Smooth muscle cell (in vitro differentiated cells): ENCODE measurements at regions not wholly inside any gene's neighbourhood (a gene's known extent, or its start where the extent isn't known, plus 50 kb on each side); places are given as distances from the start of the nearest gene placed in this dataset.

Source experiments
- DNase-seq: peaks from one replicate; lab custom pipeline; 2025; ENCODE audit not compliant: unreplicated experiment; lab: John Stamatoyannopoulos, UW
- H2AFZ ChIP-seq: fragments of 200-600 bp; sonication (generic); 2 replicates; pipeline ENCODE4 v1.6.0; 2016; ENCODE audit warnings: antibody characterized with exemption, low read depth, mild to moderate bottlenecking
- H3F3A ChIP-seq: fragments of 200-600 bp; sonication (generic); 2 replicates; pipeline ENCODE4 v1.6.0; 2017; ENCODE audit warnings: antibody characterized with exemption, low read depth
- H3K27ac ChIP-seq: fragments of 200-600 bp; sonication (generic); 2 replicates; pipeline ENCODE4 v1.5.1; 2016; ENCODE audit warnings: low read depth, mild to moderate bottlenecking
- H3K27me3 ChIP-seq: fragments of 200-600 bp; sonication (generic); 2 replicates; pipeline ENCODE4 v1.6.1; 2016; ENCODE audit warnings: low read depth, mild to moderate bottlenecking
- H3K36me3 ChIP-seq: fragments of 200-600 bp; sonication (generic); 2 replicates; pipeline ENCODE4 v1.5.1; 2016; ENCODE audit warnings: low read depth
- H3K4me1 ChIP-seq: fragments of 200-600 bp; sonication (generic); 2 replicates; pipeline ENCODE4 v1.5.1; 2016; ENCODE audit warnings: low read depth
- H3K4me2 ChIP-seq: fragments of 200-600 bp; sonication (generic); 2 replicates; pipeline ENCODE4 v1.6.0; 2016; ENCODE audit warnings: mild to moderate bottlenecking
- H3K4me3 ChIP-seq: fragments of 200-600 bp; sonication (generic); 2 replicates; pipeline ENCODE4 v1.5.1; 2016; ENCODE audit warnings: mild to moderate bottlenecking
- H3K79me2 ChIP-seq: fragments of 200-600 bp; sonication (generic); 2 replicates; pipeline ENCODE4 v1.6.0; 2016; ENCODE audit warnings: low read depth, mild to moderate bottlenecking
- H3K9ac ChIP-seq: fragments of 200-600 bp; sonication (generic); 2 replicates; pipeline ENCODE4 v1.6.0; 2016; ENCODE audit warnings: low read depth
- H3K9me3 ChIP-seq: fragments of 200-600 bp; sonication (generic); replicated peaks from 2 replicates; pipeline ENCODE4 v1.5.1; 2016; ENCODE audit warnings: low read depth
- H4K20me1 ChIP-seq: fragments of 200-600 bp; sonication (generic); 2 replicates; pipeline ENCODE4 v1.6.0; 2016; ENCODE audit warnings: low read depth
- WGBS: methylation state at CpG from one replicate; pipeline ENCODE4 v1.1.7; 2016; ENCODE audit warnings: low lambda C conversion rate; 5-methylcytosine and 5-hydroxymethylcytosine counted together
- TF ChIP-seq, protein P1 (sequence below): fragments of 200-600 bp; sonication (generic); IDR thresholded peaks from 2 replicates; pipeline ENCODE4 v1.5.1; 2017; ENCODE audit warnings: borderline replicate concordance, mild to moderate bottlenecking, antibody characterized with exemption; ENCODE audit not compliant: insufficient read depth, poor library complexity, severe bottlenecking

- H3K27me3 ChIP-seq = no peaks in the 10 kb centered on the region
- no peaks in the 10 kb centered on the region for H3K79me2 ChIP-seq
- DNase-seq = no peak
- no peak overlapping the region for H2AFZ ChIP-seq
- H3K27ac ChIP-seq = no peak overlapping the region
- H4K20me1 ChIP-seq = no peaks in the 10 kb centered on the region
- no peak overlapping the region for H3K9ac ChIP-seq
- TF ChIP-seq, protein P1, sequence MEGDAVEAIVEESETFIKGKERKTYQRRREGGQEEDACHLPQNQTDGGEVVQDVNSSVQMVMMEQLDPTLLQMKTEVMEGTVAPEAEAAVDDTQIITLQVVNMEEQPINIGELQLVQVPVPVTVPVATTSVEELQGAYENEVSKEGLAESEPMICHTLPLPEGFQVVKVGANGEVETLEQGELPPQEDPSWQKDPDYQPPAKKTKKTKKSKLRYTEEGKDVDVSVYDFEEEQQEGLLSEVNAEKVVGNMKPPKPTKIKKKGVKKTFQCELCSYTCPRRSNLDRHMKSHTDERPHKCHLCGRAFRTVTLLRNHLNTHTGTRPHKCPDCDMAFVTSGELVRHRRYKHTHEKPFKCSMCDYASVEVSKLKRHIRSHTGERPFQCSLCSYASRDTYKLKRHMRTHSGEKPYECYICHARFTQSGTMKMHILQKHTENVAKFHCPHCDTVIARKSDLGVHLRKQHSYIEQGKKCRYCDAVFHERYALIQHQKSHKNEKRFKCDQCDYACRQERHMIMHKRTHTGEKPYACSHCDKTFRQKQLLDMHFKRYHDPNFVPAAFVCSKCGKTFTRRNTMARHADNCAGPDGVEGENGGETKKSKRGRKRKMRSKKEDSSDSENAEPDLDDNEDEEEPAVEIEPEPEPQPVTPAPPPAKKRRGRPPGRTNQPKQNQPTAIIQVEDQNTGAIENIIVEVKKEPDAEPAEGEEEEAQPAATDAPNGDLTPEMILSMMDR = no peak
- no peaks in the 10 kb centered on the region for H3K4me1 ChIP-seq
- no peaks in the 10 kb centered on the region for H3K9me3 ChIP-seq
- H3K4me3 ChIP-seq = no peak overlapping the region
- H3F3A ChIP-seq = no peaks in the 10 kb centered on the region
- no peak overlapping the region for H3K4me2 ChIP-seq
- WGBS = 79% methylated on average over 3 of the region's 3 CpGs
- H3K36me3 ChIP-seq = no peaks in the 10 kb centered on the region
These were observed 124.9 kb downstream of the MRPS30 start for GRCh38 chr5:44933686-44934085.

DNA sequence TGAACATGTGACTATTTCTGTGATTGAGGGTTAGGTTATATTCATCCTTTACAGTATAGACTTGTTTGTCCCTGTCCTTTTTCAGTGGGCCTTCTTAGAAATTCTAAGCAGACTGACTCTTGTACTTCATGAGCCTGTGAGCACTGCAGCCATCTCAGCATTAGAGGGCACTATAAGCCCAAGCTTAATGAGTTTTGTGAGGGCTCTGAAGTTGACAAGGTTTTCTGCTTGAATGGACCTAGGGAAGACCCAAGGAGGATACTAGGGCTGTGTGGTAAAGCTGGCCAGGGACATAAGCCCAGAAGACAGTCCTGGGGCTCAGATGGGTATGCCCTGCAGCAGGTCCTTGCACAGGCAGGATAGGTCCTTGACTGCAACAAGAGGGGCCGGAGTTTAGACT lies 126.5 kb downstream of the MRPS30 start:
- Histone ChIP-seq H3K9ac (no peak overlapping the region), H3K4me2 (no peak overlapping the region), H3K27ac (no peak overlapping the region), H3K4me1 (no peaks in the 10 kb centered on the region), H2AFZ (no peak overlapping the region), H3K79me2 (no peaks in the 10 kb centered on the region), H3K4me3 (no peak overlapping the region), H3K27me3 (no peaks in the 10 kb centered on the region), H3F3A (no peaks in the 10 kb centered on the region), H3K9me3 (no peaks in the 10 kb centered on the region), H4K20me1 (no peaks in the 10 kb centered on the region), H3K36me3 (no peaks in the 10 kb centered on the region)
- TF ChIP-seq, protein P1 = no peak
- WGBS = 100% methylated on average over 1 of the region's 1 CpG
- no peak for DNase-seq

DNA sequence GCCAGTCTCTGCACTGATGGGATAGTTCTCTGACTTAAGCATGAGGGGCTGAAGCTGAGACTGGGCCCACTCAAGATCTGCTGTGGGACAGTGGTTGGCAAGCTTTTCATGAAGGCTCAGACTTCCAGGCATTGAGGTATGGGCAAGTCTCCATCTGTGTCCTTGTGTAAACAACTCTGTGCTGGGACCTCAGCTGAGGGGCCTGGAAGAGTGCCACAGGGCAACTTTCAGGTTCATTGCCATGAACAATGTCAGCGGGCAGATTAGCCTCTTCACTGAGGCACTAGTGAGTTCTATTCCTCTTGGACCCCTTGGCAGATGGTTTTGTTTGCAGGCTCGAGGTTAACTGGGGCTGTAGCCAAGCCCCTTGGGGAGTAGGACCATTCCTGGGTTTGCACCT lies 127.1 kb downstream of the MRPS30 start:
- Histone ChIP-seq H3K36me3 (no peaks in the 10 kb centered on the region), H3K4me3 (no peak overlapping the region), H3K27ac (no peak overlapping the region), H3K4me1 (no peaks in the 10 kb centered on the region), H3F3A (no peaks in the 10 kb centered on the region), H4K20me1 (no peaks in the 10 kb centered on the region), H3K9ac (no peak overlapping the region), H3K79me2 (no peaks in the 10 kb centered on the region), H2AFZ (no peak overlapping the region), H3K9me3 (no peaks in the 10 kb centered on the region), H3K4me2 (no peak overlapping the region), H3K27me3 (no peaks in the 10 kb centered on the region)
- TF ChIP-seq, protein P1 = no peak
- no peak for DNase-seq
- WGBS = 77% methylated on average over 2 of the region's 2 CpGs

- H3K4me1 ChIP-seq = peaks cover 13% of the 10 kb centered on the region
- peak overlapping the region; percentile 2 for H3K4me3 ChIP-seq
- 42% methylated on average over 4 of the region's 4 CpGs for WGBS
- H3K4me2 ChIP-seq = peak overlapping the region; percentile 64
- TF ChIP-seq, protein P1 = no peak
- H3F3A ChIP-seq = no peaks in the 10 kb centered on the region
- no peak for DNase-seq
- no peak overlapping the region for H3K27ac ChIP-seq
- no peaks in the 10 kb centered on the region for H3K9me3 ChIP-seq
- H2AFZ ChIP-seq = peak overlapping the region; percentile 61
- H3K36me3 ChIP-seq = no peaks in the 10 kb centered on the region
- H3K9ac ChIP-seq = no peak overlapping the region
- H3K79me2 ChIP-seq = no peaks in the 10 kb centered on the region
- H3K27me3 ChIP-seq = no peaks in the 10 kb centered on the region
- H4K20me1 ChIP-seq = no peaks in the 10 kb centered on the region
These were observed 133.8 kb downstream of the MRPS30 start for GRCh38 chr5:44942524-44943001.
